Stimulated activated CD4-positive, alpha-beta T cell treated with anti-CD3 and anti-CD28 coated beads, TNF-alpha, amount 100 ng/mL, for 24 hours (primary cell): ENCODE measurements at regions not wholly inside any gene's neighbourhood (a gene's known extent, or its start where the extent isn't known, plus 50 kb on each side); places are given as distances from the start of the nearest gene placed in this dataset.
"Not testable (repeated sequence)": the region's sequence is repeated elsewhere in the genome, so short reads cannot be mapped to it uniquely, and the experiment has no call there.

Source experiments
- DNase-seq, 3 experiments: peaks; one replicate each; pipeline ENCODE4 v3.0.0-alpha.2; 2020; ENCODE audit warnings: low read depth in 3 of 3

DNA sequence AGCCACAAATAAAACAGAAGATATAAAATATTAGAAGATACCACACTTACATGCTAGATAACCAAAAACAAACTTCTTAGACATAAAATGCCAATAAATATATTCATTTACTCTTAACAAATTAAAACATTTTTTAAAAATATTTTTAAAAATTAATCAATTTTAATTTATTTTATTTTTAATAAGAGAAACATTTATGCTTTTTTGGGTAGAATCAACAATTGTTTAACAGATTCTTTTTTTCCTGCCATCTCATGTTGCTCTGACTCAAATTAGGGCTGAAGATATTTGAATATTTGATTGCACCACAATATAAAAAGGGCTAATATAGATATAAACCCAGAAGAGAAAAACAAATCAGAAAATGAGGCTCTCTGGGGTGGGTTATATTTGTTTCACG, 172.6 kb downstream of the GOLGA6L6 start:
- DNase-seq, result no peak

- DNase-seq, result no peak
Measured at GRCh38 chr15:20367093-20367492, 174.5 kb downstream of the GOLGA6L6 start.

DNA sequence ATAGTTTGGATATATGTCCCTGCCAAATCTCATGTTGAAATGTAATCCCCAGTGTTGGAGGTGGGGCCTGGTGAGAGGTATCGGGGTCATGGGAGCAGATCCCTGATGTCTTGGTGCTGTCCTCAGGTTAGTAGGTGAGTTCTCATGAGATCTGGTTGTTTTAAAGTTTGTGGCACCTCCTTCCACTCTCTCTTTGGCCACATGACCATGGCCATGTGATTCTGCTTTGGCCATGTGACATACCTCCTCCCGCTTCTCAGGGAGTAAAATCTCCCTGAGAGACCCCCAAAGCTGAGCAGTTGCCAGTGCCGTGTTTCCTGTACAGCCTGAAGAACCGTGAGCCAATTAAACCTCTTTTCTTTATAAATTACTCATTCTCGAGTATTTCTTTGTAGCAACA, 178.0 kb downstream of the GOLGA6L6 start:
- DNase-seq, result not testable (repeated sequence)

GRCh38 chr15:20361091-20361490, 180.5 kb downstream of the GOLGA6L6 start:
- no peak for DNase-seq

DNA sequence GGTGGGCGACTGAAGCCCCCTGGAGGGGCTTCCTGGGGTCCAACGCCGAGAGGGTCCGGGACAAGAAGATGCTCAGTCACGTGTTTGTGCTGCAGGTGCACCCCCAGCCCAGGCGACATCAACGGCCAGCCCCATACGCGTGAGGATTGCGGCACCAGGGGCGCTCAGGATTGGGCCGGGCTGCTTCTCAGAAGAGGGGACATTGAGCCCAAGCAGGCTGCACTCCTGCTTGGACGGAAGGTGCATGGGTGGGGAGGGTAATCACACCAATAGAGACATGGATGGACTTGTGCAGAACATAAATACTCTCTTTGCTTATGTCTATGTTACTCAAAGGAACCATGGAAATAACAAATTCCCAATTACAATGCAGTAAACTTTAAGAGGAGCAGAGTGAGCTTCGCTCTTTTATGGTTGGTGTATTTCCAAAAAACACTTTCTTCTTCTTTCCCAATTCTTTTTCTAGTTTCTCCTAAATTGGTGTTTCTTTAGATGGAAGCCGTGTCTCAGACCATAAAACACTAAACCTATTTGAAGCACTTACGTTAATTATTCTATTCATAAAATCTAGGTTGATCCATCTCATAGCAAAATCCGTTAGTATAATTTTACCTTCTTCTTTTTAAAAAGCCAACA, 182.7 kb downstream of the GOLGA6L6 start:
- DNase-seq, result no peak

- DNase-seq, result no peak
Measured at GRCh38 chr15:20358066-20358778, 183.4 kb downstream of the GOLGA6L6 start.

DNA sequence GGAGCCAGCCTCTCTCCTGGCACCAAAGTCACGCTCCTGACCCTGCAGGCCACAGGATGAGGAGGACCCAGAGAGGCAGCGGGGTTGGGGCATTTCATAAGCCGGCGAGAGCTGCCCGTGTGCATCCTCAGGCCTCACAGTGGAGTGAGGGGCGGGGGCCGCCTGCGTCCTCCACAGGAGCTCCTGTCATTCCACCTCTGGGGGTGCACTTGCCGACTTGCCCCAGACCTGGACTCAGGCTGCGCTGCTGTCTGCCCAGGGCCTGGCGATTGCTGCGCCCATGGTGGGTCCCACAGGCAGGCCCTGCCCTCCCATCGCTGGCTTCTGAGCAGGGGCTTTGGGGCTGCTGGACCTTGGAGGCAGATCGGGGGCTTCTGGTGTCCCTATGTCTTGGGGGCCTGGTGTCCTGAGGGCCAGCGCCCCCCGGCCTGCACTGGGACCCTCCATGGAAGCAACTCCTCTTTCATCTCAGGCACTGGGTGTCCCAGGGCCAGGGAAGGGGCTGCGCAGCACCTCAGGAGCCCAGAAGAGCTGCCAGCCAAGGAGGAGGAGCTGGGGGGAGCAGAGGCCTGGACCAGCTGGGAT, 184.0 kb downstream of the GOLGA6L6 start:
- DNase-seq, result no peak

DNA sequence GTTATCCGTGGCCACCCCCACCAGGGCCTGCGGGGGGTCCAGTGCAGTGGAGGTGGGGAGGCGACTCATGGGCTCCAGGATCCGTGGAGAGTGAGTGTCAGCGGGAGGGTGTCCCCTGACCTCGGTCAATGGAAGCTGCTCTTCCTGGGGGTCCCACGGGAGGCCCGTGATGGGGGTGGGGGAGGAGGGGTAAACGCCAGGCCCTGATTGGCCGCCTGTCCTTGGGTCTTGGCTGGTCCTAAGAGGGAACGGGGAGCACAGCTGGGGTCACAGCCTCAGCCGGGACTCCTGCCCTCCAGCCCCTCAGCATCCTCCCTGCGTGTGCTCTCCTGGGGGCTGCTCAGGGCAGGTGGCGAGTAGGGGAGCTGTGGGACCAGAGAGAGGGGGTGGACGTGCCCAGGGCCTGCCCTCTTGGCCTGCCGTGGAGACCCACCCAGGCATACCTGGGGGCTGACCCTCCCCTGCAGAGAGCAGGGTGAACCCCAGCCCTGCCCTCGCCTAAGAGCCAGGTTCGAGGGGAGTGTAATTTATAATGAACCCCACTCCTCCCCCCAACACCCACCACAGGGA, 184.6 kb downstream of the GOLGA6L6 start:
- DNase-seq, result no peak

DNA sequence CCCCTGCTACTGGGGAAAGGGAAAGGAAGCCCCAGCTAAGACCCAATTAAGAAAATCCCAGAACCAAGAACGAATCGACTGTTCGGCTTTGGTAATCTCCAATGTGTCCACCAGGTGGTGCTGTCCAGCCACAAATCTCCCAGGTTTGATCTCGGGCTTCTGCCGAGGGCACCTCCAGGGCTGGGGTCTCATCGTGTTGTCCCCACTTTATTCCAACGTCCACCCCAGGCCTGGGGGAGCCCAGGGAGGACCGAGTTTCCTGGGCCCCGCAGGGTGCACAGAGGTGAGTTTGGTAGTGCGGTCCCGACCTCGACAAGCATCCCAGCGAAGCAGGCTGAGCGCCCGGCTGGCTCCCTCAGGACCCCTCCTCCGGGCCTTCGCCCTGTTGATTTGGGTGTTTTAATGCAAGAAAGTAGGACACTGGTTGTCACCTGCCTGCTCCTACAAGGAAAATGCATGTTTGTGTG, 185.1 kb downstream of the GOLGA6L6 start:
- DNase-seq, result peak; percentile 79 to 81 (median 79)

DNA sequence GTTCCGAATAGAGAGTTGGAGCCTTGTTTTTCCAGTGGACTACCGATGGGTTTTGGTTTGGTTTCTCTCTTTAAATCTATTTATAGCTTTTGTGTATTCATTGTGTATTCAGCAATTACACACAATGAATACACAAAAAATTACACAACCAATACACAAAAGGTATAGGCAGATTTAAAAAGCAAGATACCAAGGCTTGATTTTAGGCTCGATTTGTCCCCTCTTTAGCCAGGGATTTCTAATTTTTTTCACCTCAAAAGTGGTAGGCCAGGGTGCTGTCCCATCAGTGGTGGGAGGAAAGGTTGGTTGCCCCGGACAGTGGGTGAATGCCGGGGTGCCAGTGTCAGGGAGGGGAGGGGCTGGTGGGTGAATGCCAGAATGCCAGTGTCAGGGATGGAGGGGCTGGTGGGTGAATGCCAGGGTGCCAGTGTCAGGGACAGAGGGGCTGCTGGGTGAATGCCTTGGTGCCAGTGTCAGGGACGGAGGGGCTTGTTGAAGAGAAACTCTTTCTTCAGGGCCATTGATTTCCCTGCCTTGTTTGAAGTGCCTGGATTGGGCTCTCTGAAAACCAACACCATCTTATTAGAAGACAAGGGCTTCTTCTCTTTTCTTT, 186.2 kb downstream of the GOLGA6L6 start:
- DNase-seq, result no peak

DNA sequence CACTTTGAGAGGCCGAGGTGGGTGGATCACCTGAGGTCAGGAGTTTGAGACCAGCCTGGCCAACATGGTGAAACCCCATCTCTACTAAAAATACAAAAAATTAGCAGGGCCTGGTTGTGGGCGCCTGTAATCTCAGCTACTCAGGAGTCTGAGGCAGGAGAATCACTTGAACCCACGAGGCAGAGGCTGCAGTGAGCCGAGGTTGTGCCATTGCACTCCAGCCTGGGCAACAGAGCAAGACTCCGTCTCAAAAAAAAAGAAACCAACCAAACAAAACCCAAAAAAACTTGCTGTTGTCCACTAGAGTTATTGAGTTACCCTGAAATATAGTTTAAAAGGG, 186.7 kb downstream of the GOLGA6L6 start:
- not testable (repeated sequence) for DNase-seq

- no peak for DNase-seq
Measured at GRCh38 chr15:20353966-20354883, 187.4 kb downstream of the GOLGA6L6 start.

GRCh38 chr15:20352241-20353200, 189.1 kb downstream of the GOLGA6L6 start:
- DNase-seq, result no peak

DNA sequence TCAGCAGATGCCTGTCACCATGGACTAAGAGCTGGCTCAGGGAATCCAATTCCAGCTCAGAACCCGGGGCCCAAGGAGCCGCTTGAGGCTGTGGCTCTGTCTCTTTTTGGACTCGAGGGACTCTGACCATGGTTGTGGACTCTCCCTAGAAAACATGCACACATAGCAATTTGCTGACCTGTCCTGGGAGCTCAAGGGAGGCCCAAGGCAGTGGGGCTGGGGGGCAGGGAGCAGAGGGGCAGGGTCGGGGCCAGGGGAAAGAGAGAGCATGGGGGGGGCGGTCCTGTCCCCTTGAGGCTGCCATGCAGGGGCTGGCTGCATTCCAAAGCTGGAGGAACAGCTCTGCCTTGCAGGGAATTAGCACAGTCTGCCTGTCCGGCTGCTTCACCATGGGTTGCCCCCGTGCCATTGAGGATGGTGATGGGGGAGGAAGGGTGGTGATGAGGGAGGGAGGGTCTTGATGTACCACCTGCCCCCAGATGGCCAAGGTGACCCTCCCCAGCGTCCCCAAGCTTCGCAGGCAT, 190.1 kb downstream of the GOLGA6L6 start:
- DNase-seq, result no peak

DNA sequence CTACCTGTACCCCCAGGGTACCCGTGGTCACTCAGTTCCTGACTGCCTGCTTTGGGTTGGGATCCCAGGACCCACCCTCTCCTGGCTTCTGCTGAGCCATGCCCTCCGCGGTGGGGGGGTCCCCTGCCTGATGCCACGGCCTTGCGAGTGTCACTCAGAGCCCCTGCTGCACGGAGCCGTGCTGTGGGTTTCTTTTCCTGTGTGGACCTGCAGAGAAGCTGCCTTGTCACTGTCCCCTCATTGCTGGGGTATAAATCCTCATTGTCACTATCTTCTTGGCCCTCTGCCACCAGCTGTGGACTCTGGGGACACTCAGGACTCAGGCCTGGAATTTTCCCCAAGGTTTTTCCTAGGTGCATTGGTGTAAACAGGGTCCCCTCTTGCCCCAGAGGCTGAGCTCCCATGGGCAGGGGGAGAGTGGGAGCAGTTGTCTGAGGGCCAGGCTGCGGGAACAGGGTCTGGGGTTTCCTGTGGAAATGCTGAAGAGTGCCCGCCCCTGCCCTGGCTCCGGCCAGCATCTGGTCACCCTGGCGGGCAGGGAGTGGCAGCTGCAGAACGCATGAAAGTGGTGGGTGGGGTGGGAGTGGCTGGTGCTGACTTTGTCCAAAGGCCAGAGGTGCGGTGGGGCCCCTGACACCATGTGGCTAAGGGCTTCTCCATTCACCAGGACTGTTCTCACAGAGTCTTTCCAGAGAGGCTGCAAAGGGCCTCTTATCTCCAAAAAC, 191.7 kb downstream of the GOLGA6L6 start:
- DNase-seq, result no peak

- DNase-seq, result no peak
Measured at GRCh38 chr15:20348900-20349773, 192.5 kb downstream of the GOLGA6L6 start.

- no peak for DNase-seq
Measured at GRCh38 chr15:20348291-20348899, 193.2 kb downstream of the GOLGA6L6 start.
